ENCODE measurements at regions not wholly inside any gene's neighbourhood (a gene's known extent, or its start where the extent isn't known, plus 50 kb on each side); places are given as distances from the start of the nearest gene placed in this dataset.

DNA sequence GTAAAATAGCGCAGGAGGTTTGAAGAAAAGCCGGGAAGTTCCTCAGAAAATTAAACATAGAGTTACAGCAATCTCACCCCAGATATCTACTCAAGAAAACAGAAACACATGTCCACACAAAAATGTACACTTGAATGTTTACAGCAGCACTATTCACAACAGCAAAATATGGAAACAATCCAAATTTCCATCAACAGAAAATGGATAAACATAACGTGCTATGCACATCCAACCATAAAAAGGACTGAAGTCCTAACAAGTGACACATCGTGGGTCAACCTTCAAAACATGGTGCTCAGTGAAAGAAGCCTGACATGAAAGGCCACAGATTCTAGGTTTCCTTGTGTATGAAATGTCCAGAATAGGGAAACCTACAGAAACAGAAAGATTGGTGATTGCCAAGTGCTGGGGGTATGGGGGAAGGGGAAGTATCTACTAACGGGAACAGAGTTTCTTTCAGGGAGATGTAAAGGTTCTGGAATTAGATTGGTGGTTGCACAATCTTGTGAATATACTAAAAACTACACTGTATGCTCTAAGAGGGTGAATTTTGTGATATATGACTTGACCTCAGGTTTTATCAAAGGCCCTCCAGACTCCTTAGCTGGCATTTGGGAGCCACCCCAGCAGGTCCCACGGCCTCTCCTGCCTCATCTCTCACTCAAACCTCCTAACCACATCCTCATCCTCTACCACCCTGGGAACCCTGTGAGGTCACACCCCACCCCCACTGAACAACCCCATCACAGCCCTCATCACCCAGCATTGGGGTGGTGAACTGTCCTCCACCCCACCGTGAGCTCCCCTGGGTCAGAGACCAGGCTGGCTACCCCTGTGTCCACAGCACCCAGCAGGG lies 69.2 kb upstream of the PRR5 start:
- TF ChIP-seq, protein P1, sequence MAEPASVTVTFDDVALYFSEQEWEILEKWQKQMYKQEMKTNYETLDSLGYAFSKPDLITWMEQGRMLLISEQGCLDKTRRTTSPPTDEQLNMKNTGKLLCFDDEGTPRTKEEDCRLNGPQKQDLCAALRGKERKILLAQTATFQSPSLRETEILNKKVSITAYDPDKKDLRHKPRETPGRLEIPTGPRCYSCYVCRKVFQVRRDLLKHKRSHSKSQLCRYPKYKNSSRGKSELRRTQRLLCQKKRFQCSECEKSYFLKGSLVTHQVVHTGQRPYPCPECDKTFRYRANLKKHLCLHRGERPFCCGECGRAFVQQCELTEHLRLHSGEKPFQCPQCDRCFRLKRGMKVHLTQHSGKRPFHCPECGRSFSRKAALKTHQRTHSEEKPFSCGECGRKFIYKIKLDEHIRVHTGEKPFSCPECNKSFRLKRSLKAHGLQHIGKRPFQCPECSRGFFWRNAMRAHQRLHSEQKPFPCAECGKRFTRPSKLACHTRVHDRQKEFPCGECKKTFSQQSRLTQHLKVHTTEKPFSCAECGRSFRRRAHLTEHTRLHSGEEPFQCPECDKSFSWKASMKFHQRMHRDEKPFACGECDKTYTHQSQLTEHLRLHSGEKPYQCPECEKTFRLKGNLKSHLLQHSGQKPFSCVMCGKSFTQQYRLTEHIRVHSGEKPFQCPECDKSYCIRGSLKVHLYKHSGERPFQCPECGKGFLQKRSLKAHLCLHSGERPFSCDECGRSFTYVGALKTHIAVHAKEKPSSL (CRISPR knock-in tag; conservative IDR thresholded peaks at IDR 0.05): no peak
- TF ChIP-seq ZNF396 (CRISPR knock-in tag; IDR thresholded peaks at IDR 0.05; ENCODE audit: borderline replicate concordance) (no peak), NR3C1 (CRISPR knock-in tag; conservative IDR thresholded peaks at IDR 0.05; ENCODE audit: low read depth) (no peak), ELF4 (CRISPR knock-in tag; IDR thresholded peaks at IDR 0.05; ENCODE audit: low read depth) (no peak), ZNF232 (CRISPR knock-in tag; IDR thresholded peaks at IDR 0.05) (no peak), EMX1 (CRISPR knock-in tag; IDR thresholded peaks at IDR 0.05) (no peak), TP53 (CRISPR knock-in tag; IDR thresholded peaks at IDR 0.05) (no peak), SMAD3 (CRISPR knock-in tag; IDR thresholded peaks at IDR 0.05; ENCODE audit: borderline replicate concordance) (no peak), SMAD4 (CRISPR knock-in tag; IDR thresholded peaks at IDR 0.05) (no peak), ETV6 (CRISPR knock-in tag; IDR thresholded peaks at IDR 0.05) (no peak), TEAD1 (CRISPR knock-in tag; IDR thresholded peaks at IDR 0.05) (no peak)
- TF ChIP-seq, protein P2, sequence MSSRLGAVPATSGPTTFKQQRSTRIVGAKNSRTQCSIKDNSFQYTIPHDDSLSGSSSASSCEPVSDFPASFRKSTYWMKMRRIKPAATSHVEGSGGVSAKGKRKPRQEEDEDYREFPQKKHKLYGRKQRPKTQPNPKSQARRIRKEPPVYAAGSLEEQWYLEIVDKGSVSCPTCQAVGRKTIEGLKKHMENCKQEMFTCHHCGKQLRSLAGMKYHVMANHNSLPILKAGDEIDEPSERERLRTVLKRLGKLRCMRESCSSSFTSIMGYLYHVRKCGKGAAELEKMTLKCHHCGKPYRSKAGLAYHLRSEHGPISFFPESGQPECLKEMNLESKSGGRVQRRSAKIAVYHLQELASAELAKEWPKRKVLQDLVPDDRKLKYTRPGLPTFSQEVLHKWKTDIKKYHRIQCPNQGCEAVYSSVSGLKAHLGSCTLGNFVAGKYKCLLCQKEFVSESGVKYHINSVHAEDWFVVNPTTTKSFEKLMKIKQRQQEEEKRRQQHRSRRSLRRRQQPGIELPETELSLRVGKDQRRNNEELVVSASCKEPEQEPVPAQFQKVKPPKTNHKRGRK (CRISPR knock-in tag; IDR thresholded peaks at IDR 0.05; ENCODE audit: borderline replicate concordance): no peak
- TF ChIP-seq, protein P3, sequence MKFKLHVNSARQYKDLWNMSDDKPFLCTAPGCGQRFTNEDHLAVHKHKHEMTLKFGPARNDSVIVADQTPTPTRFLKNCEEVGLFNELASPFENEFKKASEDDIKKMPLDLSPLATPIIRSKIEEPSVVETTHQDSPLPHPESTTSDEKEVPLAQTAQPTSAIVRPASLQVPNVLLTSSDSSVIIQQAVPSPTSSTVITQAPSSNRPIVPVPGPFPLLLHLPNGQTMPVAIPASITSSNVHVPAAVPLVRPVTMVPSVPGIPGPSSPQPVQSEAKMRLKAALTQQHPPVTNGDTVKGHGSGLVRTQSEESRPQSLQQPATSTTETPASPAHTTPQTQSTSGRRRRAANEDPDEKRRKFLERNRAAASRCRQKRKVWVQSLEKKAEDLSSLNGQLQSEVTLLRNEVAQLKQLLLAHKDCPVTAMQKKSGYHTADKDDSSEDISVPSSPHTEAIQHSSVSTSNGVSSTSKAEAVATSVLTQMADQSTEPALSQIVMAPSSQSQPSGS (CRISPR knock-in tag; IDR thresholded peaks at IDR 0.05; ENCODE audit: borderline replicate concordance, low read depth): no peak
- TF ChIP-seq, protein P4, sequence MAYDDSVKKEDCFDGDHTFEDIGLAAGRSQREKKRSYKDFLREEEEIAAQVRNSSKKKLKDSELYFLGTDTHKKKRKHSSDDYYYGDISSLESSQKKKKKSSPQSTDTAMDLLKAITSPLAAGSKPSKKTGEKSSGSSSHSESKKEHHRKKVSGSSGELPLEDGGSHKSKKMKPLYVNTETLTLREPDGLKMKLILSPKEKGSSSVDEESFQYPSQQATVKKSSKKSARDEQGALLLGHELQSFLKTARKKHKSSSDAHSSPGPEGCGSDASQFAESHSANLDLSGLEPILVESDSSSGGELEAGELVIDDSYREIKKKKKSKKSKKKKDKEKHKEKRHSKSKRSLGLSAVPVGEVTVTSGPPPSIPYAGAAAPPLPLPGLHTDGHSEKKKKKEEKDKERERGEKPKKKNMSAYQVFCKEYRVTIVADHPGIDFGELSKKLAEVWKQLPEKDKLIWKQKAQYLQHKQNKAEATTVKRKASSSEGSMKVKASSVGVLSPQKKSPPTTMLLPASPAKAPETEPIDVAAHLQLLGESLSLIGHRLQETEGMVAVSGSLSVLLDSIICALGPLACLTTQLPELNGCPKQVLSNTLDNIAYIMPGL (CRISPR knock-in tag; IDR thresholded peaks at IDR 0.05): no peak
- TF ChIP-seq, protein P5, sequence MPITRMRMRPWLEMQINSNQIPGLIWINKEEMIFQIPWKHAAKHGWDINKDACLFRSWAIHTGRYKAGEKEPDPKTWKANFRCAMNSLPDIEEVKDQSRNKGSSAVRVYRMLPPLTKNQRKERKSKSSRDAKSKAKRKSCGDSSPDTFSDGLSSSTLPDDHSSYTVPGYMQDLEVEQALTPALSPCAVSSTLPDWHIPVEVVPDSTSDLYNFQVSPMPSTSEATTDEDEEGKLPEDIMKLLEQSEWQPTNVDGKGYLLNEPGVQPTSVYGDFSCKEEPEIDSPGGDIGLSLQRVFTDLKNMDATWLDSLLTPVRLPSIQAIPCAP (CRISPR knock-in tag; IDR thresholded peaks at IDR 0.05): no peak
- TF ChIP-seq, protein P6, sequence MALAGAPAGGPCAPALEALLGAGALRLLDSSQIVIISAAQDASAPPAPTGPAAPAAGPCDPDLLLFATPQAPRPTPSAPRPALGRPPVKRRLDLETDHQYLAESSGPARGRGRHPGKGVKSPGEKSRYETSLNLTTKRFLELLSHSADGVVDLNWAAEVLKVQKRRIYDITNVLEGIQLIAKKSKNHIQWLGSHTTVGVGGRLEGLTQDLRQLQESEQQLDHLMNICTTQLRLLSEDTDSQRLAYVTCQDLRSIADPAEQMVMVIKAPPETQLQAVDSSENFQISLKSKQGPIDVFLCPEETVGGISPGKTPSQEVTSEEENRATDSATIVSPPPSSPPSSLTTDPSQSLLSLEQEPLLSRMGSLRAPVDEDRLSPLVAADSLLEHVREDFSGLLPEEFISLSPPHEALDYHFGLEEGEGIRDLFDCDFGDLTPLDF (CRISPR knock-in tag; IDR thresholded peaks at IDR 0.05): no peak
- TF ChIP-seq, protein P7, sequence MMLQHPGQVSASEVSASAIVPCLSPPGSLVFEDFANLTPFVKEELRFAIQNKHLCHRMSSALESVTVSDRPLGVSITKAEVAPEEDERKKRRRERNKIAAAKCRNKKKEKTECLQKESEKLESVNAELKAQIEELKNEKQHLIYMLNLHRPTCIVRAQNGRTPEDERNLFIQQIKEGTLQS (CRISPR knock-in tag; conservative IDR thresholded peaks at IDR 0.05): no peak
- TF ChIP-seq, protein P8, sequence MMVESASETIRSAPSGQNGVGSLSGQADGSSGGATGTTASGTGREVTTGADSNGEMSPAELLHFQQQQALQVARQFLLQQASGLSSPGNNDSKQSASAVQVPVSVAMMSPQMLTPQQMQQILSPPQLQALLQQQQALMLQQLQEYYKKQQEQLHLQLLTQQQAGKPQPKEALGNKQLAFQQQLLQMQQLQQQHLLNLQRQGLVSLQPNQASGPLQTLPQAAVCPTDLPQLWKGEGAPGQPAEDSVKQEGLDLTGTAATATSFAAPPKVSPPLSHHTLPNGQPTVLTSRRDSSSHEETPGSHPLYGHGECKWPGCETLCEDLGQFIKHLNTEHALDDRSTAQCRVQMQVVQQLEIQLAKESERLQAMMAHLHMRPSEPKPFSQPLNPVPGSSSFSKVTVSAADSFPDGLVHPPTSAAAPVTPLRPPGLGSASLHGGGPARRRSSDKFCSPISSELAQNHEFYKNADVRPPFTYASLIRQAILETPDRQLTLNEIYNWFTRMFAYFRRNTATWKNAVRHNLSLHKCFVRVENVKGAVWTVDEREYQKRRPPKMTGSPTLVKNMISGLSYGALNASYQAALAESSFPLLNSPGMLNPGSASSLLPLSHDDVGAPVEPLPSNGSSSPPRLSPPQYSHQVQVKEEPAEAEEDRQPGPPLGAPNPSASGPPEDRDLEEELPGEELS (CRISPR knock-in tag; IDR thresholded peaks at IDR 0.05): no peak
- TF ChIP-seq, protein P9, sequence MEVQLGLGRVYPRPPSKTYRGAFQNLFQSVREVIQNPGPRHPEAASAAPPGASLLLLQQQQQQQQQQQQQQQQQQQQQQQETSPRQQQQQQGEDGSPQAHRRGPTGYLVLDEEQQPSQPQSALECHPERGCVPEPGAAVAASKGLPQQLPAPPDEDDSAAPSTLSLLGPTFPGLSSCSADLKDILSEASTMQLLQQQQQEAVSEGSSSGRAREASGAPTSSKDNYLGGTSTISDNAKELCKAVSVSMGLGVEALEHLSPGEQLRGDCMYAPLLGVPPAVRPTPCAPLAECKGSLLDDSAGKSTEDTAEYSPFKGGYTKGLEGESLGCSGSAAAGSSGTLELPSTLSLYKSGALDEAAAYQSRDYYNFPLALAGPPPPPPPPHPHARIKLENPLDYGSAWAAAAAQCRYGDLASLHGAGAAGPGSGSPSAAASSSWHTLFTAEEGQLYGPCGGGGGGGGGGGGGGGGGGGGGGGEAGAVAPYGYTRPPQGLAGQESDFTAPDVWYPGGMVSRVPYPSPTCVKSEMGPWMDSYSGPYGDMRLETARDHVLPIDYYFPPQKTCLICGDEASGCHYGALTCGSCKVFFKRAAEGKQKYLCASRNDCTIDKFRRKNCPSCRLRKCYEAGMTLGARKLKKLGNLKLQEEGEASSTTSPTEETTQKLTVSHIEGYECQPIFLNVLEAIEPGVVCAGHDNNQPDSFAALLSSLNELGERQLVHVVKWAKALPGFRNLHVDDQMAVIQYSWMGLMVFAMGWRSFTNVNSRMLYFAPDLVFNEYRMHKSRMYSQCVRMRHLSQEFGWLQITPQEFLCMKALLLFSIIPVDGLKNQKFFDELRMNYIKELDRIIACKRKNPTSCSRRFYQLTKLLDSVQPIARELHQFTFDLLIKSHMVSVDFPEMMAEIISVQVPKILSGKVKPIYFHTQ (CRISPR knock-in tag; IDR thresholded peaks at IDR 0.05): no peak
- TF ChIP-seq, protein P10, sequence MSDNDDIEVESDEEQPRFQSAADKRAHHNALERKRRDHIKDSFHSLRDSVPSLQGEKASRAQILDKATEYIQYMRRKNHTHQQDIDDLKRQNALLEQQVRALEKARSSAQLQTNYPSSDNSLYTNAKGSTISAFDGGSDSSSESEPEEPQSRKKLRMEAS (CRISPR knock-in tag; IDR thresholded peaks at IDR 0.05): no peak
- no peak overlapping the region for H3K27ac Mint-ChIP-seq
- no peaks in the 10 kb centered on the region for H3K4me1 Mint-ChIP-seq
- no peak overlapping the region for H3K4me3 Mint-ChIP-seq
- POLR2A ChIA-PET: no interaction called here
- peaks cover 39% of the 10 kb centered on the region for H3K27me3 Mint-ChIP-seq (ENCODE audit: low read depth)
- DNase-seq (ENCODE audit: low spot score) (no peak), ATAC-seq (no peak)
- H3K36me3 Mint-ChIP-seq: no peaks in the 10 kb centered on the region
- peaks cover 5% of the 10 kb centered on the region; the same call in 1 of the 2 replicates for H3K9me3 Mint-ChIP-seq
- CTCF ChIA-PET: no interaction called here

Data from WTC11 (cell line).